Testis (tissue), 2 donors: ENCODE measurements at regions not wholly inside any gene's neighbourhood (a gene's known extent, or its start where the extent isn't known, plus 50 kb on each side); places are given as distances from the start of the nearest gene placed in this dataset.
"Not testable (repeated sequence)": the region's sequence is repeated elsewhere in the genome, so short reads cannot be mapped to it uniquely, and the experiment has no call there.

Experiments used
- POLR2A ChIP-seq: fragments of 450-650 bp; IDR thresholded peaks from one replicate; pipeline ENCODE4 v1.6.1; 2017; ENCODE audit warnings: antibody characterized with exemption, mild to moderate bottlenecking, moderate library complexity
- TF ChIP-seq, protein P1 (sequence below), 3 experiments: fragments of 450-650 bp in 2 of 3; fragments of 200-600 bp in 1 of 3; sonication (generic) in 1 of 3; IDR thresholded peaks; one replicate each; pipeline ENCODE4 v1.5.1; 2016 to 2019; ENCODE audit warnings: antibody characterized with exemption in 3 of 3, mild to moderate bottlenecking in 2 of 3, moderate library complexity in 1 of 3

DNA sequence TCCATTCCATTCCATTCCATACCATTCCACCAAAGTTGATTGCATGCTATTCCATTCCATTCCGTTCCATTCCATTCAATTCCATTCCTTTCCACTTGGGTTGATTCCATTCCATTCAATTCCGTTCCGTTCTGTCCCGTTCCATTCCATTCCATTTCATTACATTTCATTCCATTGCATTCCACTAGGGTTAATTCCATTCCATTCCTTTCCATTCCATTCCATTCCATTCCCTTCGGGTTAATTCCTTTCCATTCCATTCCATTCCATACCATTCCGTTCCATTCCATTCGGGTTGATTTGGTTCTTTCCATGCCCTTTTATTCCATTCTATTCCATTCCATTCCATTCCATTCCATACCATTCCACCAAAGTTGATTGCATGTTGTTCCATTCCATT is 131.9 kb downstream of the CWH43 start:
- TF ChIP-seq, protein P1, sequence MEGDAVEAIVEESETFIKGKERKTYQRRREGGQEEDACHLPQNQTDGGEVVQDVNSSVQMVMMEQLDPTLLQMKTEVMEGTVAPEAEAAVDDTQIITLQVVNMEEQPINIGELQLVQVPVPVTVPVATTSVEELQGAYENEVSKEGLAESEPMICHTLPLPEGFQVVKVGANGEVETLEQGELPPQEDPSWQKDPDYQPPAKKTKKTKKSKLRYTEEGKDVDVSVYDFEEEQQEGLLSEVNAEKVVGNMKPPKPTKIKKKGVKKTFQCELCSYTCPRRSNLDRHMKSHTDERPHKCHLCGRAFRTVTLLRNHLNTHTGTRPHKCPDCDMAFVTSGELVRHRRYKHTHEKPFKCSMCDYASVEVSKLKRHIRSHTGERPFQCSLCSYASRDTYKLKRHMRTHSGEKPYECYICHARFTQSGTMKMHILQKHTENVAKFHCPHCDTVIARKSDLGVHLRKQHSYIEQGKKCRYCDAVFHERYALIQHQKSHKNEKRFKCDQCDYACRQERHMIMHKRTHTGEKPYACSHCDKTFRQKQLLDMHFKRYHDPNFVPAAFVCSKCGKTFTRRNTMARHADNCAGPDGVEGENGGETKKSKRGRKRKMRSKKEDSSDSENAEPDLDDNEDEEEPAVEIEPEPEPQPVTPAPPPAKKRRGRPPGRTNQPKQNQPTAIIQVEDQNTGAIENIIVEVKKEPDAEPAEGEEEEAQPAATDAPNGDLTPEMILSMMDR (IDR thresholded peaks at IDR 0.05) = not testable (repeated sequence)
- TF ChIP-seq POLR2A = not testable (repeated sequence)
